GM23338 (cell line): ENCODE measurements at regions not wholly inside any gene's neighbourhood (a gene's known extent, or its start where the extent isn't known, plus 50 kb on each side); places are given as distances from the start of the nearest gene placed in this dataset.

Source experiments
- ATAC-seq: fragments of 200-7000 bp; cut with Tn5 transposase; 3 replicates; pipeline ENCODE4 v1.9.1; 2020
- DNase-seq: peaks from one replicate; pipeline ENCODE4 v3.0.0-alpha.2; 2015; ENCODE audit warnings: low spot score
- H2AFZ ChIP-seq: fragments of 200-600 bp; sonication (generic); 2 replicates; pipeline ENCODE4 v1.8.0; 2016; ENCODE audit warnings: antibody characterized with exemption, mild to moderate bottlenecking, moderate library complexity
- H3F3A ChIP-seq: fragments of 200-600 bp; sonication (generic); replicated peaks from 2 replicates; pipeline ENCODE4 v1.8.0; 2017; ENCODE audit warnings: antibody characterized with exemption, mixed run types, low read depth
- H3K27ac ChIP-seq: fragments of 200-600 bp; sonication (generic); 2 replicates; pipeline ENCODE4 v1.6.1; 2016; ENCODE audit warnings: low read depth
- H3K27me3 ChIP-seq: fragments of 200-600 bp; sonication (generic); 2 replicates; pipeline ENCODE4 v1.8.0; 2016; ENCODE audit warnings: mild to moderate bottlenecking, mixed run types, moderate library complexity; ENCODE audit not compliant: insufficient read depth
- H3K36me3 ChIP-seq: fragments of 200-600 bp; sonication (generic); 2 replicates; pipeline ENCODE4 v1.8.0; 2016; ENCODE audit warnings: mild to moderate bottlenecking; ENCODE audit not compliant: insufficient read depth
- H3K4me1 ChIP-seq: fragments of 200-600 bp; sonication (generic); 2 replicates; pipeline ENCODE4 v1.8.0; 2016; ENCODE audit warnings: mild to moderate bottlenecking, moderate library complexity; ENCODE audit not compliant: insufficient read depth
- H3K4me2 ChIP-seq: fragments of 200-600 bp; sonication (generic); 2 replicates; pipeline ENCODE4 v1.7.1; 2017; ENCODE audit warnings: mixed run types
- H3K4me3 ChIP-seq: fragments of 200-600 bp; sonication (generic); 2 replicates; pipeline ENCODE4 v1.6.1; 2016; ENCODE audit warnings: mixed run types
- H3K79me2 ChIP-seq: fragments of 200-600 bp; sonication (generic); replicated peaks from 2 replicates; pipeline ENCODE4 v1.8.0; 2017; ENCODE audit warnings: mild to moderate bottlenecking; ENCODE audit not compliant: insufficient read depth
- H3K9me2 ChIP-seq: fragments of 200-600 bp; sonication (generic); 2 replicates; pipeline ENCODE4 v1.8.0; 2017; ENCODE audit not compliant: insufficient read depth
- H4K20me1 ChIP-seq: fragments of 200-600 bp; sonication (generic); replicated peaks from 2 replicates; pipeline ENCODE4 v1.8.0; 2017; ENCODE audit warnings: mild to moderate bottlenecking; ENCODE audit not compliant: insufficient read depth
- H3K27ac Mint-ChIP-seq: 2 replicates; pipeline ENCODE4 v1.8.0; 2020; ENCODE audit warnings: inconsistent platforms, mild to moderate bottlenecking, moderate library complexity, mixed read lengths
- H3K27me3 Mint-ChIP-seq: 3 replicates; pipeline ENCODE4 v1.8.0; 2022; ENCODE audit warnings: low read depth, mild to moderate bottlenecking, moderate library complexity, mixed read lengths, inconsistent platforms; ENCODE audit not compliant: insufficient read depth, poor library complexity
- H3K36me3 Mint-ChIP-seq: 3 replicates; pipeline ENCODE4 v1.8.0; 2021; ENCODE audit warnings: low read depth, mild to moderate bottlenecking, inconsistent platforms, moderate library complexity, mixed read lengths
- H3K4me1 Mint-ChIP-seq: 3 replicates; pipeline ENCODE4 v1.8.0; 2020; ENCODE audit warnings: mild to moderate bottlenecking, inconsistent platforms, mixed read lengths
- H3K4me3 Mint-ChIP-seq: 3 replicates; pipeline ENCODE4 v1.8.0; 2021; ENCODE audit warnings: moderate library complexity, mild to moderate bottlenecking, inconsistent platforms, mixed read lengths
- H3K9me3 Mint-ChIP-seq: 3 replicates; pipeline ENCODE4 v1.8.0; 2020; ENCODE audit warnings: moderate library complexity, mild to moderate bottlenecking, inconsistent platforms, mixed read lengths
- CREB1 ChIP-seq: fragments of 250-450 bp; sonication (Bioruptor Pico); IDR thresholded peaks from 2 replicates; pipeline ENCODE4 v1.5.0; 2020; ENCODE audit warnings: low read depth, mild to moderate bottlenecking, moderate library complexity
- CTCF ChIP-seq, 2 experiments: fragments of 200-600 bp in 1 of 2; sonication (generic) in 1 of 2; conservative IDR thresholded peaks; 2 replicates each; pipeline versions ENCODE4 v1.5.1 to v1.6.1; 2016 to 2017; ENCODE audit warnings: antibody characterized with exemption in 2 of 2, low read depth in 2 of 2, mild to moderate bottlenecking in 2 of 2, moderate library complexity in 1 of 2
- EZH2 ChIP-seq: fragments of 200-600 bp; sonication (generic); IDR thresholded peaks from one replicate; pipeline ENCODE4 v1.8.0; 2017; ENCODE audit warnings: antibody characterized with exemption, mild to moderate bottlenecking, low read depth; ENCODE audit not compliant: unreplicated experiment
- EZH2phosphoT487 ChIP-seq: fragments of 200-600 bp; sonication (generic); IDR thresholded peaks from one replicate; pipeline ENCODE4 v1.8.1; 2018; ENCODE audit warnings: antibody characterized with exemption; ENCODE audit not compliant: unreplicated experiment
- JUNB ChIP-seq: IDR thresholded peaks from one replicate; pipeline ENCODE4 v1.6.1; 2016; ENCODE audit warnings: antibody characterized with exemption; ENCODE audit not compliant: unreplicated experiment
- NANOG ChIP-seq: IDR thresholded peaks from 2 replicates; pipeline ENCODE4 v1.6.1; 2016; ENCODE audit warnings: antibody characterized with exemption, borderline replicate concordance
- POLR2AphosphoS5 ChIP-seq: IDR thresholded peaks from 2 replicates; pipeline ENCODE4 v1.6.1; 2016; ENCODE audit warnings: antibody characterized with exemption, low read depth
- STAT1 ChIP-seq: IDR thresholded peaks from one replicate; pipeline ENCODE4 v1.6.1; 2016; ENCODE audit warnings: antibody characterized with exemption; ENCODE audit not compliant: unreplicated experiment
- ZNF114 ChIP-seq: fragments of 250-450 bp; sonication (Bioruptor Pico); IDR thresholded peaks from 2 replicates; pipeline ENCODE4 v1.5.0; 2020; ENCODE audit warnings: mild to moderate bottlenecking, moderate library complexity
- ZNF331 ChIP-seq: fragments of 250-450 bp; sonication (Bioruptor Pico); IDR thresholded peaks from 2 replicates; pipeline ENCODE4 v1.5.0; 2020; ENCODE audit warnings: low read depth, mild to moderate bottlenecking, moderate library complexity
- TF ChIP-seq, protein P1 (sequence below): IDR thresholded peaks from one replicate; pipeline ENCODE4 v1.6.1; 2018; ENCODE audit warnings: antibody characterized with exemption; ENCODE audit not compliant: unreplicated experiment

- TF ChIP-seq, protein P1, sequence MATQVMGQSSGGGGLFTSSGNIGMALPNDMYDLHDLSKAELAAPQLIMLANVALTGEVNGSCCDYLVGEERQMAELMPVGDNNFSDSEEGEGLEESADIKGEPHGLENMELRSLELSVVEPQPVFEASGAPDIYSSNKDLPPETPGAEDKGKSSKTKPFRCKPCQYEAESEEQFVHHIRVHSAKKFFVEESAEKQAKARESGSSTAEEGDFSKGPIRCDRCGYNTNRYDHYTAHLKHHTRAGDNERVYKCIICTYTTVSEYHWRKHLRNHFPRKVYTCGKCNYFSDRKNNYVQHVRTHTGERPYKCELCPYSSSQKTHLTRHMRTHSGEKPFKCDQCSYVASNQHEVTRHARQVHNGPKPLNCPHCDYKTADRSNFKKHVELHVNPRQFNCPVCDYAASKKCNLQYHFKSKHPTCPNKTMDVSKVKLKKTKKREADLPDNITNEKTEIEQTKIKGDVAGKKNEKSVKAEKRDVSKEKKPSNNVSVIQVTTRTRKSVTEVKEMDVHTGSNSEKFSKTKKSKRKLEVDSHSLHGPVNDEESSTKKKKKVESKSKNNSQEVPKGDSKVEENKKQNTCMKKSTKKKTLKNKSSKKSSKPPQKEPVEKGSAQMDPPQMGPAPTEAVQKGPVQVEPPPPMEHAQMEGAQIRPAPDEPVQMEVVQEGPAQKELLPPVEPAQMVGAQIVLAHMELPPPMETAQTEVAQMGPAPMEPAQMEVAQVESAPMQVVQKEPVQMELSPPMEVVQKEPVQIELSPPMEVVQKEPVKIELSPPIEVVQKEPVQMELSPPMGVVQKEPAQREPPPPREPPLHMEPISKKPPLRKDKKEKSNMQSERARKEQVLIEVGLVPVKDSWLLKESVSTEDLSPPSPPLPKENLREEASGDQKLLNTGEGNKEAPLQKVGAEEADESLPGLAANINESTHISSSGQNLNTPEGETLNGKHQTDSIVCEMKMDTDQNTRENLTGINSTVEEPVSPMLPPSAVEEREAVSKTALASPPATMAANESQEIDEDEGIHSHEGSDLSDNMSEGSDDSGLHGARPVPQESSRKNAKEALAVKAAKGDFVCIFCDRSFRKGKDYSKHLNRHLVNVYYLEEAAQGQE = no peak
- no peak for TF ChIP-seq NANOG
- no peak for TF ChIP-seq ZNF331 (CRISPR knock-in tag)
- no peak for TF ChIP-seq ZNF114 (CRISPR knock-in tag)
These were observed 102.3 kb upstream of the PCBD1 start (continued) for GRCh38 chr10:70990681-70991080.

GRCh38 chr10:70991140-70992124 lies 103.1 kb upstream of the PCBD1 start:
- Histone ChIP-seq H3K4me3 (no peak overlapping the region), H3F3A (no peaks in the 10 kb centered on the region), H3K4me2 (no peak overlapping the region), H3K4me1 (no peaks in the 10 kb centered on the region), H3K79me2 (no peaks in the 10 kb centered on the region), H2AFZ (no peak overlapping the region), H3K36me3 (no peaks in the 10 kb centered on the region), H3K27me3 (no peaks in the 10 kb centered on the region), H3K27ac (no peak overlapping the region), H3K9me2 (no peaks in the 10 kb centered on the region), H4K20me1 (no peaks in the 10 kb centered on the region)
- Mint-ChIP-seq H3K4me3 (no peak overlapping the region), H3K4me1 (peaks cover 2% of the 10 kb centered on the region; the same call in 2 of the 3 replicates), H3K36me3 (no peaks in the 10 kb centered on the region), H3K27ac (no peak overlapping the region), H3K9me3 (no peaks in the 10 kb centered on the region), H3K27me3 (peaks cover 2% of the 10 kb centered on the region)
- DNase-seq (no peak), ATAC-seq (no peak)
- no peak for TF ChIP-seq ZNF331 (CRISPR knock-in tag)
- TF ChIP-seq ZNF114 (CRISPR knock-in tag) = no peak

GRCh38 chr10:70992436-70992835 lies 104.1 kb upstream of the PCBD1 start:
- Histone ChIP-seq H3K9me2 (no peaks in the 10 kb centered on the region), H3K79me2 (no peaks in the 10 kb centered on the region), H3K4me2 (no peak overlapping the region), H3K27ac (no peak overlapping the region), H4K20me1 (no peaks in the 10 kb centered on the region), H3F3A (no peaks in the 10 kb centered on the region), H3K4me1 (no peaks in the 10 kb centered on the region), H3K27me3 (no peaks in the 10 kb centered on the region), H3K4me3 (no peak overlapping the region), H3K36me3 (no peaks in the 10 kb centered on the region), H2AFZ (no peak overlapping the region)
- DNase-seq (no peak), ATAC-seq (no peak)
- H3K4me1 Mint-ChIP-seq = peaks cover 2% of the 10 kb centered on the region; the same call in 2 of the 3 replicates
- H3K27ac Mint-ChIP-seq = no peak overlapping the region
- H3K36me3 Mint-ChIP-seq = no peaks in the 10 kb centered on the region
- no peak overlapping the region for H3K4me3 Mint-ChIP-seq
- no peaks in the 10 kb centered on the region for H3K9me3 Mint-ChIP-seq
- peaks cover 2% of the 10 kb centered on the region for H3K27me3 Mint-ChIP-seq
- TF ChIP-seq CREB1 (CRISPR knock-in tag) (no peak), ZNF331 (CRISPR knock-in tag) (no peak), EZH2phosphoT487 (no peak), POLR2AphosphoS5 (no peak), EZH2 (no peak), STAT1 (no peak), JUNB (no peak), ZNF114 (CRISPR knock-in tag) (no peak), CTCF (conservative IDR thresholded peaks at IDR 0.05; ENCODE audit: low read depth in 2 of 2) (no peak)
- TF ChIP-seq, protein P1 = no peak
